H1 (cell line): ENCODE measurements at regions not wholly inside any gene's neighbourhood (a gene's known extent, or its start where the extent isn't known, plus 50 kb on each side); places are given as distances from the start of the nearest gene placed in this dataset.

Experiments
- CTCF ChIA-PET: fragments of 300-600 bp; sonication (Branson Sonifier 250); formaldehyde crosslinking; loops from one replicate; lab custom pipeline; 2021; ENCODE audit not compliant: partially characterized antibody; lab: Charles Lee
- POLR2A ChIA-PET: fragments of 300-600 bp; sonication (Branson Sonifier 250); formaldehyde crosslinking; loops from one replicate; lab custom pipeline; 2021; ENCODE audit warnings: inconsistent platforms; ENCODE audit not compliant: partially characterized antibody; lab: Charles Lee
- DNase-seq, 2 experiments: peaks; one replicate each; pipeline versions ENCODE4 v3.0.0 to v3.0.0-alpha.2; 2010 to 2022; ENCODE audit warnings: low spot score in 2 of 2, low read depth in 1 of 2, mixed read lengths in 1 of 2
- FAIRE-seq: peaks from 2 replicates; lab custom pipeline; 2011; peaks lifted over from hg19 to GRCh38; lab: Jason Lieb, UNC
- H2AFZ ChIP-seq: 2 replicates; pipeline ENCODE4 v1.8.1; 2012; ENCODE audit warnings: low read length, inconsistent platforms
- H2AK5ac ChIP-seq: 2 replicates; pipeline ENCODE4 v1.6.1; 2013; ENCODE audit warnings: low read depth, low read length
- H2BK120ac ChIP-seq: replicated peaks from 2 replicates; pipeline ENCODE3; 2013; ENCODE audit warnings: low read depth, low read length, inconsistent platforms
- H2BK12ac ChIP-seq: 2 replicates; pipeline ENCODE4 v1.6.1; 2013; ENCODE audit warnings: low read depth, low read length
- H2BK15ac ChIP-seq: 2 replicates; pipeline ENCODE4 v1.6.1; 2013; ENCODE audit warnings: low read length
- H2BK20ac ChIP-seq: 2 replicates; pipeline ENCODE4 v1.6.1; 2013; ENCODE audit warnings: low read length
- H2BK5ac ChIP-seq: 2 replicates; pipeline ENCODE4 v1.6.1; 2013; ENCODE audit warnings: low read depth, low read length
- H3K14ac ChIP-seq: 2 replicates; pipeline ENCODE4 v1.6.1; 2013; ENCODE audit warnings: inconsistent platforms; ENCODE audit not compliant: insufficient read length
- H3K18ac ChIP-seq: 2 replicates; pipeline ENCODE4 v1.6.1; 2013; ENCODE audit warnings: low read length; ENCODE audit errors: extremely low read depth
- H3K23ac ChIP-seq: 2 replicates; pipeline ENCODE4 v1.6.1; 2013; ENCODE audit warnings: inconsistent platforms; ENCODE audit not compliant: insufficient read length
- H3K23me2 ChIP-seq: 2 replicates; pipeline ENCODE4 v1.6.1; 2013; ENCODE audit warnings: low read depth, low read length
- H3K27ac ChIP-seq: 2 replicates; pipeline ENCODE4 v1.6.1; 2011; ENCODE audit warnings: low read depth, low read length, inconsistent platforms
- H3K27me3 ChIP-seq, 4 experiments: replicated peaks in 1 of 4; 1 replicate in 1 of 4; 2 replicates in 3 of 4; pipeline versions ENCODE4 v1.6.1 to v1.8.1; 2011 to 2013; ENCODE audit warnings: low read length in 3 of 4, mild to moderate bottlenecking in 3 of 4, inconsistent platforms in 2 of 4, mixed read lengths in 2 of 4, moderate library complexity in 1 of 4; ENCODE audit not compliant: control insufficient read depth in 3 of 4, insufficient read depth in 3 of 4; ENCODE audit errors: extremely low read depth in 1 of 4
- H3K36me3 ChIP-seq, 4 experiments: 2 replicates each; pipeline versions ENCODE4 v1.6.1 to v1.8.1; 2011 to 2013; ENCODE audit warnings: mild to moderate bottlenecking in 4 of 4, low read length in 3 of 4, moderate library complexity in 2 of 4, control low read depth in 1 of 4, inconsistent platforms in 1 of 4; ENCODE audit not compliant: insufficient read depth in 4 of 4, control insufficient read depth in 2 of 4
- H3K4ac ChIP-seq: replicated peaks from 2 replicates; pipeline ENCODE3; 2013; ENCODE audit warnings: low read length, low read depth, mixed read lengths, inconsistent platforms; ENCODE audit not compliant: insufficient read length
- H3K4me1 ChIP-seq, 4 experiments: replicated peaks in 1 of 4; 1 replicate in 1 of 4; 2 replicates in 3 of 4; pipeline versions ENCODE4 v1.6.1 to v1.8.1; 2011 to 2013; ENCODE audit warnings: low read length in 3 of 4, inconsistent platforms in 2 of 4, mixed read lengths in 1 of 4; ENCODE audit not compliant: insufficient read depth in 4 of 4, control insufficient read depth in 3 of 4
- H3K4me2 ChIP-seq, 2 experiments: 2 replicates each; pipeline versions ENCODE4 v1.6.1 to v1.8.1; 2011 to 2013; ENCODE audit warnings: low read depth in 2 of 2, low read length in 2 of 2, control low read depth in 1 of 2, inconsistent platforms in 1 of 2, mild to moderate bottlenecking in 1 of 2; ENCODE audit not compliant: insufficient read depth in 1 of 2
- H3K4me3 ChIP-seq, 4 experiments: fragments of 200-600, 300-600 bp in 1 of 4; sonication (generic), shearing (Covaris generic), sonication (Bioruptor Twin) in 1 of 4; 2 replicates each; pipeline versions ENCODE4 v1.5.1 to v1.8.1; 2011 to 2016; ENCODE audit warnings: low read length in 4 of 4, low read depth in 3 of 4, control low read depth in 2 of 4, inconsistent platforms in 2 of 4, mild to moderate bottlenecking in 2 of 4, mixed read lengths in 1 of 4, moderate library complexity in 1 of 4; ENCODE audit not compliant: insufficient read depth in 2 of 4; ENCODE audit errors: extremely low read depth in 1 of 4
- H3K56ac ChIP-seq: replicated peaks from 2 replicates; pipeline ENCODE3; 2013; ENCODE audit warnings: low read depth, mild to moderate bottlenecking, mixed read lengths, low read length, inconsistent platforms; ENCODE audit not compliant: insufficient read length
- H3K79me1 ChIP-seq: 2 replicates; pipeline ENCODE4 v1.6.1; 2013; ENCODE audit warnings: low read depth, low read length, control low read depth
- H3K79me2 ChIP-seq, 2 experiments: 2 replicates each; pipeline versions ENCODE4 v1.6.1 to v1.8.1; 2012 to 2013; ENCODE audit warnings: low read length in 2 of 2, mild to moderate bottlenecking in 2 of 2, inconsistent platforms in 1 of 2; ENCODE audit not compliant: insufficient read depth in 2 of 2, control insufficient read depth in 1 of 2
- H3K9ac ChIP-seq, 4 experiments: replicated peaks in 1 of 4; 1 replicate in 1 of 4; 2 replicates in 3 of 4; pipeline versions ENCODE4 v1.6.1 to v1.8.1; 2011 to 2013; ENCODE audit warnings: low read depth in 3 of 4, low read length in 3 of 4, control low read depth in 2 of 4, mild to moderate bottlenecking in 2 of 4, moderate library complexity in 2 of 4, inconsistent platforms in 1 of 4; ENCODE audit errors: extremely low read depth in 1 of 4
- H3K9me3 ChIP-seq, 2 experiments: 2 replicates each; pipeline versions ENCODE4 v1.6.1 to v1.8.1; 2012 to 2013; ENCODE audit warnings: mild to moderate bottlenecking in 2 of 2, moderate library complexity in 2 of 2, control low read depth in 1 of 2, inconsistent platforms in 1 of 2, low read depth in 1 of 2, low read length in 1 of 2, mixed read lengths in 1 of 2; ENCODE audit not compliant: insufficient read depth in 2 of 2
- H4K20me1 ChIP-seq, 2 experiments: replicated peaks in 1 of 2; 2 replicates each; pipeline versions ENCODE3 to v1.8.1; 2011 to 2013; ENCODE audit warnings: inconsistent platforms in 2 of 2, low read length in 2 of 2, mild to moderate bottlenecking in 1 of 2; ENCODE audit not compliant: insufficient read depth in 2 of 2, control insufficient read depth in 1 of 2
- H4K5ac ChIP-seq: 2 replicates; pipeline ENCODE4 v1.6.1; 2013; ENCODE audit warnings: low read length, low read depth, mixed read lengths, inconsistent platforms; ENCODE audit not compliant: insufficient read length
- H4K8ac ChIP-seq: 2 replicates; pipeline ENCODE4 v1.8.0; 2013; ENCODE audit warnings: mild to moderate bottlenecking, moderate library complexity, low read length, inconsistent platforms; ENCODE audit not compliant: insufficient read depth; ENCODE audit errors: extremely low read depth
- H4K91ac ChIP-seq: replicated peaks from 2 replicates; pipeline ENCODE3; 2013; ENCODE audit warnings: low read length, mixed read lengths, inconsistent platforms; ENCODE audit not compliant: insufficient read length
- BRCA1 ChIP-seq: IDR thresholded peaks from 2 replicates; pipeline ENCODE4 v1.6.1; 2012; ENCODE audit warnings: low read depth, low read length, improper control_type of control experiment
- CREB1 ChIP-seq: IDR thresholded peaks from 2 replicates; pipeline ENCODE4 v1.6.1; 2012; ENCODE audit warnings: inconsistent platforms
- EP300 ChIP-seq, 2 experiments: IDR thresholded peaks; 1 replicate in 1 of 2; 2 replicates in 1 of 2; pipeline ENCODE4 v1.6.1; 2011 to 2012; ENCODE audit warnings: low read depth in 2 of 2, low read length in 2 of 2, mild to moderate bottlenecking in 2 of 2, borderline replicate concordance in 1 of 2, inconsistent platforms in 1 of 2, moderate library complexity in 1 of 2
- HDAC2 ChIP-seq, 2 experiments: fragments of 300-600 bp in 1 of 2; sonication (generic) in 1 of 2; IDR thresholded peaks; 2 replicates each; pipeline ENCODE4 v1.6.1; 2011 to 2012; ENCODE audit warnings: low read depth in 2 of 2, low read length in 2 of 2, mild to moderate bottlenecking in 2 of 2, moderate library complexity in 2 of 2, borderline replicate concordance in 1 of 2, inconsistent platforms in 1 of 2
- NANOG ChIP-seq: IDR thresholded peaks from 2 replicates; pipeline ENCODE4 v1.6.1; 2011; ENCODE audit warnings: low read length, low read depth, mild to moderate bottlenecking, inconsistent platforms; ENCODE audit not compliant: insufficient read depth, poor library complexity, severe bottlenecking
- SP4 ChIP-seq: IDR thresholded peaks from 2 replicates; pipeline ENCODE4 v1.6.1; 2012; ENCODE audit warnings: low read length, inconsistent platforms
- ZNF274 ChIP-seq: IDR thresholded peaks from 2 replicates; pipeline ENCODE4 v1.7.0; 2012; ENCODE audit warnings: low read length, borderline replicate concordance; ENCODE audit errors: extremely low read depth
- WGBS, 2 experiments: shearing (Covaris generic) in 1 of 2; methylation state at CpG; one replicate each; pipeline versions ENCODE4 v1.1.6 to v1.1.7; 2013 to 2015; ENCODE audit warnings: low lambda C conversion rate in 2 of 2, mixed read lengths in 2 of 2, inconsistent platforms in 1 of 2, low coverage in 1 of 2, missing lambda C conversion rate in 1 of 2; ENCODE audit not compliant: insufficient replicate concordance in 2 of 2, insufficient coverage in 1 of 2, insufficient read length in 1 of 2; ENCODE audit errors: extremely low coverage in 1 of 2, missing lambda C conversion rate in 1 of 2; 5-methylcytosine and 5-hydroxymethylcytosine counted together

DNA sequence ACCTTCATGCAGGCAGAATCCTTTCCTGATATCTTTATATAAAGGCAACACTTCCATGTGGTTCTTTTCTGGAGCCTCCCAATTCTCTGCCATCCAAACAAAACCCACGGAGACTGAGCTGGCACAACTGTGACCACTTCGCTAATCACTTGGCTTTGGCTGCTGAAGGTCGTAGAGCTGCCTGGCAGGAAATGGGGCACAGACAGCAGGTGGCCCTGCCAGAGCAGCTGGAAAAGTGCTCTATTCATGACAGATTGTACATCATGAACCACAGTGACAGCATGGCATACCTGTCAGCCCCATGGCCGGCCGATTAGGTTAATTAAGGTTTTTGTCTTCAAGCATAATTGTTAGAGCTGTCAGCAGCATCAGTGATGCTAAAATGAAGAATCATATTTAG lies 141.9 kb upstream of the ANKRD55 start:
- Histone ChIP-seq H2BK120ac (no peak overlapping the region), H3K23ac (no peak overlapping the region), H3K18ac (no peak overlapping the region), H3K9ac (no peak overlapping the region), H3K4ac (no peak overlapping the region), H4K91ac (no peak overlapping the region), H4K5ac (no peak overlapping the region), H3K9me3 (peaks cover 5 to 9% of the 10 kb centered on the region in 2 experiments; a peak in 3 of 4 replicates), H3K27me3 (no peaks in the 10 kb centered on the region), H4K8ac (no peak overlapping the region), H2BK20ac (no peak overlapping the region), H3K14ac (no peak overlapping the region), H2AK5ac (no peak overlapping the region), H3K79me1 (no peaks in the 10 kb centered on the region), H2BK12ac (no peak overlapping the region), H3K23me2 (no peaks in the 10 kb centered on the region; the same call in 1 of the 2 replicates), H4K20me1 (no peaks in the 10 kb centered on the region), H2BK5ac (no peak overlapping the region), H3K79me2 (no peaks in the 10 kb centered on the region), H3K4me2 (no peak overlapping the region), H3K4me3 (no peak overlapping the region), H3K4me1 (no peaks in the 10 kb centered on the region), H2BK15ac (no peak overlapping the region), H2AFZ (no peak overlapping the region), H3K36me3 (no peaks in the 10 kb centered on the region), H3K27ac (no peak overlapping the region), H3K56ac (no peak overlapping the region)
- ChIA-PET POLR2A (no interaction called here), CTCF (no interaction called here)
- TF ChIP-seq BRCA1, result no peak
- TF ChIP-seq CREB1, result no peak
- no peak for TF ChIP-seq EP300 (IDR thresholded peaks at IDR 0.05; ENCODE audit: borderline replicate concordance in 1 of 2, low read depth in 2 of 2, low read length in 2 of 2)
- no peak for TF ChIP-seq HDAC2 (IDR thresholded peaks at IDR 0.05; ENCODE audit: borderline replicate concordance in 1 of 2, low read depth in 2 of 2, low read length in 2 of 2)
- TF ChIP-seq ZNF274, result no peak
- no peak for TF ChIP-seq NANOG
- no peak for TF ChIP-seq SP4
- DNase-seq (no peak), FAIRE-seq (no peak)
- 97% methylated on average over 5 of the region's 5 CpGs; no CpG with 5 or more reads in 1 of the 2 experiments for WGBS, 2 experiments
